DOHH2 (cell line): ENCODE measurements at regions not wholly inside any gene's neighbourhood (a gene's known extent, or its start where the extent isn't known, plus 50 kb on each side); places are given as distances from the start of the nearest gene placed in this dataset.

ENCODE experiments used
- H3F3A ChIP-seq: fragments of 200-600 bp; sonication (generic), shearing (Covaris generic); 2 replicates; pipeline ENCODE4 v1.6.0; 2016; ENCODE audit warnings: antibody characterized with exemption, mild to moderate bottlenecking; ENCODE audit not compliant: control insufficient read depth, insufficient read depth
- H3K27ac ChIP-seq: fragments of 200-600 bp; sonication (generic); 2 replicates; pipeline ENCODE4 v1.5.1; 2014; ENCODE audit warnings: low read depth, mild to moderate bottlenecking, low read length, moderate library complexity
- H3K27me3 ChIP-seq: fragments of 200-600 bp; sonication (generic); 2 replicates; pipeline ENCODE4 v1.6.1; 2014; ENCODE audit warnings: mild to moderate bottlenecking, low read length, mixed read lengths; ENCODE audit not compliant: control insufficient read depth
- H3K36me3 ChIP-seq: fragments of 200-600 bp; sonication (generic); 2 replicates; pipeline ENCODE4 v1.6.1; 2014; ENCODE audit warnings: mild to moderate bottlenecking, low read length, moderate library complexity, mixed read lengths; ENCODE audit not compliant: control insufficient read depth
- H3K4me1 ChIP-seq: fragments of 200-600 bp; sonication (generic); 2 replicates; pipeline ENCODE4 v1.6.1; 2014; ENCODE audit warnings: mild to moderate bottlenecking, low read length, mixed read lengths; ENCODE audit not compliant: control insufficient read depth
- H3K4me2 ChIP-seq: fragments of 200-600 bp; sonication (generic); 2 replicates; pipeline ENCODE4 v1.6.0; 2014; ENCODE audit warnings: mild to moderate bottlenecking, low read length, moderate library complexity
- H3K4me3 ChIP-seq: fragments of 200-600 bp; sonication (generic); 2 replicates; pipeline ENCODE4 v1.5.1; 2014; ENCODE audit warnings: mild to moderate bottlenecking, low read length, mixed read lengths
- H3K79me2 ChIP-seq: fragments of 200-600 bp; sonication (generic); 2 replicates; pipeline ENCODE4 v1.6.1; 2014; ENCODE audit warnings: mild to moderate bottlenecking, low read length, mixed read lengths; ENCODE audit not compliant: control insufficient read depth
- H3K9me2 ChIP-seq: fragments of 200-600 bp; sonication (generic); replicated peaks from 2 replicates; pipeline ENCODE4 v1.6.1; 2014; ENCODE audit warnings: mild to moderate bottlenecking, low read length, mixed read lengths; ENCODE audit not compliant: control insufficient read depth
- H3K9me3 ChIP-seq: fragments of 200-600 bp; sonication (generic); 2 replicates; pipeline ENCODE4 v1.6.1; 2014; ENCODE audit warnings: antibody characterized with exemption, low read length, mixed read lengths; ENCODE audit not compliant: control insufficient read depth, insufficient read depth
- H4K20me1 ChIP-seq: fragments of 200-600 bp; sonication (generic); 2 replicates; pipeline ENCODE4 v1.6.0; 2014; ENCODE audit warnings: low read depth, mild to moderate bottlenecking, antibody characterized with exemption, low read length, moderate library complexity; ENCODE audit not compliant: control insufficient read depth, insufficient read depth
- EZH2phosphoT487 ChIP-seq: fragments of 200-600 bp; sonication (generic); IDR thresholded peaks from 2 replicates; pipeline ENCODE4 v1.6.1; 2017; ENCODE audit warnings: borderline replicate concordance, mild to moderate bottlenecking, antibody characterized with exemption, low read length, moderate library complexity, mixed read lengths
- TF ChIP-seq, protein P1 (sequence below): fragments of 200-600 bp; sonication (generic); IDR thresholded peaks from one replicate; pipeline ENCODE4 v1.5.1; 2014; ENCODE audit warnings: antibody characterized with exemption, mild to moderate bottlenecking, low read depth, low read length; ENCODE audit not compliant: poor library complexity, severe bottlenecking

DNA sequence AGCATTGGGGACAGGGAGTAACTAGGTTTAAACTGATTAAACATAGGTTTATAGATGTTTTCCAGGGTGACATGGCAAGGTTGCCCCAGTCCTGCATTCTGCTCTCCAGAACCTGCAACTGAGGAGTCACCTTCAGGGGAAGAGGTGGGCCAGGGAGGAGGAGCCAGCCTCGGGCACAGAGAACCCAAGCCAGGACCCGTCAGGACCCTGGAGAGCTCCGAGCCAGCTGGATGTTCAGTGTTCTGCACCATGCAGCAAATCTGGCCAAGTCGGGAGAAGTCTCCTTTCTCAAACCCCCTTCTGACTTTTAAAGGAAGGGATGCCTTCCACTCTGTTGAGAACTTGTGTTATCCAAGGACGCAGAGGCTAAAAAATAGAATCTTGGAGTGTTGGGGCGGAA lies 62.1 kb upstream of the SLC6A11 start:
- H3K9me3 ChIP-seq = no peaks in the 10 kb centered on the region
- TF ChIP-seq, protein P1, sequence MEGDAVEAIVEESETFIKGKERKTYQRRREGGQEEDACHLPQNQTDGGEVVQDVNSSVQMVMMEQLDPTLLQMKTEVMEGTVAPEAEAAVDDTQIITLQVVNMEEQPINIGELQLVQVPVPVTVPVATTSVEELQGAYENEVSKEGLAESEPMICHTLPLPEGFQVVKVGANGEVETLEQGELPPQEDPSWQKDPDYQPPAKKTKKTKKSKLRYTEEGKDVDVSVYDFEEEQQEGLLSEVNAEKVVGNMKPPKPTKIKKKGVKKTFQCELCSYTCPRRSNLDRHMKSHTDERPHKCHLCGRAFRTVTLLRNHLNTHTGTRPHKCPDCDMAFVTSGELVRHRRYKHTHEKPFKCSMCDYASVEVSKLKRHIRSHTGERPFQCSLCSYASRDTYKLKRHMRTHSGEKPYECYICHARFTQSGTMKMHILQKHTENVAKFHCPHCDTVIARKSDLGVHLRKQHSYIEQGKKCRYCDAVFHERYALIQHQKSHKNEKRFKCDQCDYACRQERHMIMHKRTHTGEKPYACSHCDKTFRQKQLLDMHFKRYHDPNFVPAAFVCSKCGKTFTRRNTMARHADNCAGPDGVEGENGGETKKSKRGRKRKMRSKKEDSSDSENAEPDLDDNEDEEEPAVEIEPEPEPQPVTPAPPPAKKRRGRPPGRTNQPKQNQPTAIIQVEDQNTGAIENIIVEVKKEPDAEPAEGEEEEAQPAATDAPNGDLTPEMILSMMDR = no peak
- TF ChIP-seq EZH2phosphoT487 = no peak
- no peaks in the 10 kb centered on the region for H3K36me3 ChIP-seq

DNA sequence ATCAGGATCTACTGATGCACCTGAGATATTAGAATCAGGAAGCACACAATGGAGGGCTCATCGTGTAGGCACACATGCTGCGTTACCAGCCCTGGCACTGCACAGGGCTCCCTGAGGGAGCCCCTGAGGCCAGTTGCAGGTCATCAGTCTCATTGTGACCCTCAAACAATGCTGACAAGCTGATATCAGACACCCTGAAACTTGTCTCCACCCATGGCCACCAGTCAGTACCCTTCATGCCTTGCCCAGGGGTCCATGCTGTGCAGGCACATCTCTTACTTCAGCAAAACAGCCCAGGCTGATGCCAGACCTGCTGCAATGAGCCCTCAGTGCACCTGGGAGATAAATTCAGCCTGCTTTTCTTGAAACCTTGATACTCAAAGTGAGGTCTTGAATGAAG lies 59.5 kb upstream of the SLC6A11 start:
- H3K27ac ChIP-seq = no peak overlapping the region
- H3K4me2 ChIP-seq = no peak overlapping the region
- no peaks in the 10 kb centered on the region for H3K4me1 ChIP-seq
- no peaks in the 10 kb centered on the region for H3K36me3 ChIP-seq
- no peaks in the 10 kb centered on the region for H3F3A ChIP-seq
- no peak overlapping the region for H3K4me3 ChIP-seq
- H3K27me3 ChIP-seq = no peaks in the 10 kb centered on the region
- no peaks in the 10 kb centered on the region for H4K20me1 ChIP-seq
- H3K9me3 ChIP-seq = no peaks in the 10 kb centered on the region
- no peaks in the 10 kb centered on the region for H3K9me2 ChIP-seq
- no peaks in the 10 kb centered on the region for H3K79me2 ChIP-seq
- TF ChIP-seq EZH2phosphoT487 = no peak

More for the DNA sequence above, 62.1 kb upstream of the SLC6A11 start:
- Histone ChIP-seq H3K9me2 (no peaks in the 10 kb centered on the region), H3K4me3 (no peak overlapping the region), H3K27ac (no peak overlapping the region), H3K4me2 (no peak overlapping the region), H3K27me3 (no peaks in the 10 kb centered on the region), H3K4me1 (no peaks in the 10 kb centered on the region), H3F3A (no peaks in the 10 kb centered on the region), H3K79me2 (no peaks in the 10 kb centered on the region), H4K20me1 (no peaks in the 10 kb centered on the region)

DNA sequence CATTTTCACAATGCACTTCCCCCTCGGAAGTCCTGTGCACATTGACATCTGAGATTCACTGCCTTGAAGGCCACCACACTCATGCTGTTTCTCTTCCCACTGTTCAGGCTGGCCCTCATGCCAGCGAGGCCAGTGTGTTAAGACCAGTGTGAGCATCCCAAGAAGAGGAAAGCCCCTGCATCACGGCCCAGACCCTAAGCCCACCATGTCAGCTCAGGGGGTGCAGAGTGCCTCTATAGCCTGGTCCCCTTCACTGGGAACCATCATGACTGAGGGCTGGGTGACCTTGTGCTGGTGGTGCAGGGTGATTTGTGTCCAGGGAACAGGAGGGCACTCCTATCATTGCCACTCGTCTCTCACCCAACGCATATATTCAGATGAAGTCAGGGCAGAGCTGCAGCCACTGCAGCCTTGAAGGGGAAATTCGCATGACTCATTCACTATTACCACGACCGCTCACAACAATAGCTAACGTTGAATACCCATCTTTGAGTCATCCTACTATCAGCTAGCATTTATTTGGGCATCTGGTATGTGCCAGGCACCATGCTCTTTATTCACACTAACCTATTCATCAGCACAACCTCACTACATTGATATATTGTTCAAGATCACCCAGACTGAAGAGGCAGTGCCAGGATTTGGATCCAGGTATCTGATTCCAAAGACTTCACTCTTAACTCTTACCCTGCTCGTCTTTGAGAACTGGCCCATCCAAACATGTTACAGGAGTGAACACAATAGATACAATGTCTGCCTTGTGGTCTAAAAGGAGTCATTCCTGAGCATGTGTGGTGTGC lies 58.8 kb upstream of the SLC6A11 start:
- Histone ChIP-seq H3K79me2 (no peaks in the 10 kb centered on the region), H3F3A (no peaks in the 10 kb centered on the region), H3K27me3 (no peaks in the 10 kb centered on the region), H3K4me1 (no peaks in the 10 kb centered on the region), H4K20me1 (no peaks in the 10 kb centered on the region), H3K27ac (no peak overlapping the region), H3K36me3 (no peaks in the 10 kb centered on the region), H3K4me3 (no peak overlapping the region), H3K9me2 (no peaks in the 10 kb centered on the region), H3K9me3 (no peaks in the 10 kb centered on the region), H3K4me2 (no peak overlapping the region)
- TF ChIP-seq EZH2phosphoT487 = no peak
- TF ChIP-seq, protein P1 = no peak

DNA sequence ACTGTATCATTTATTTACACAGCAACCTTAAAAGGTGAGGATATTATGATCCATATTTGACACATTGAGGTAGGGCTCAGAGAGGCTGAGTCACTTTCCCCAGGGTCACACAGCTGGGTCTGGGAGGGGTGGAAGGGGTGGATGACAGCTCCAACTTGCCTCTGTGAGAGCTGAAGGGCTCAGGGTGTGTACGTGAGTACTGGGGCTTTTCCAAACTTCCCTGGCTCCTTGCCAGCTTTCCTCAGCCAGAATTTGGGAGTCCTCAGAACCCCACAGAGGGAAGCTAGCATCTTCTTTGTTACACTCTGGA lies 58.3 kb upstream of the SLC6A11 start:
- no peaks in the 10 kb centered on the region for H3K4me1 ChIP-seq
- H3K79me2 ChIP-seq = no peaks in the 10 kb centered on the region
- H4K20me1 ChIP-seq = no peaks in the 10 kb centered on the region
- no peak overlapping the region for H3K27ac ChIP-seq
- no peaks in the 10 kb centered on the region for H3K9me2 ChIP-seq
- H3K27me3 ChIP-seq = no peaks in the 10 kb centered on the region
- no peaks in the 10 kb centered on the region for H3K9me3 ChIP-seq
- TF ChIP-seq, protein P1 = no peak
- no peak for TF ChIP-seq EZH2phosphoT487
- H3K36me3 ChIP-seq = no peaks in the 10 kb centered on the region
- no peak overlapping the region for H3K4me2 ChIP-seq
- H3F3A ChIP-seq = no peaks in the 10 kb centered on the region
- H3K4me3 ChIP-seq = no peak overlapping the region
